H9 (cell line): ENCODE measurements at regions not wholly inside any gene's neighbourhood (a gene's known extent, or its start where the extent isn't known, plus 50 kb on each side); places are given as distances from the start of the nearest gene placed in this dataset.

ENCODE experiments used
- DNase-seq: peaks from one replicate; pipeline ENCODE4 v3.0.0-alpha.2; 2017
- H2AFZ ChIP-seq: one replicate; pipeline ENCODE4 v1.6.1; 2013; ENCODE audit warnings: mild to moderate bottlenecking, low read length, control low read depth, moderate library complexity
- H2AK5ac ChIP-seq: 2 replicates; pipeline ENCODE4 v1.6.1; 2013; ENCODE audit warnings: low read length, control low read depth, mixed read lengths; ENCODE audit not compliant: insufficient read length
- H2BK120ac ChIP-seq: one replicate; pipeline ENCODE4 v1.6.1; 2013; ENCODE audit warnings: low read depth, mild to moderate bottlenecking, low read length, control low read depth, inconsistent platforms; ENCODE audit not compliant: poor library complexity, severe bottlenecking
- H2BK12ac ChIP-seq: 2 replicates; pipeline ENCODE4 v1.6.1; 2013; ENCODE audit warnings: low read length, control low read depth, mixed read lengths, low read depth; ENCODE audit not compliant: insufficient read length
- H2BK15ac ChIP-seq: 2 replicates; pipeline ENCODE4 v1.6.1; 2013; ENCODE audit warnings: low read depth, low read length, control low read depth
- H2BK20ac ChIP-seq: one replicate; pipeline ENCODE4 v1.6.1; 2013; ENCODE audit warnings: low read depth, mild to moderate bottlenecking, low read length, control low read depth, inconsistent platforms; ENCODE audit not compliant: poor library complexity, severe bottlenecking
- H2BK5ac ChIP-seq: 2 replicates; pipeline ENCODE4 v1.6.1; 2013; ENCODE audit warnings: low read length, control low read depth, mixed read lengths; ENCODE audit not compliant: insufficient read length
- H3K14ac ChIP-seq: 2 replicates; pipeline ENCODE4 v1.6.1; 2013; ENCODE audit warnings: low read length, control low read depth; ENCODE audit not compliant: insufficient read depth
- H3K18ac ChIP-seq: 2 replicates; pipeline ENCODE4 v1.6.1; 2013; ENCODE audit warnings: low read depth, mild to moderate bottlenecking, mixed read lengths, low read length, control low read depth; ENCODE audit not compliant: insufficient read length
- H3K23ac ChIP-seq: 2 replicates; pipeline ENCODE4 v1.6.1; 2013; ENCODE audit warnings: low read length, control low read depth, mixed read lengths, low read depth; ENCODE audit not compliant: insufficient read length
- H3K23me2 ChIP-seq: 2 replicates; pipeline ENCODE4 v1.6.1; 2013; ENCODE audit warnings: low read depth, mild to moderate bottlenecking, mixed read lengths, low read length, control low read depth; ENCODE audit not compliant: insufficient read length, poor library complexity, severe bottlenecking
- H3K27ac ChIP-seq: 2 replicates; pipeline ENCODE4 v1.5.1; 2013; ENCODE audit warnings: low read length, control low read depth, mixed read lengths, low read depth; ENCODE audit not compliant: insufficient read length
- H3K27me3 ChIP-seq: 2 replicates; pipeline ENCODE4 v1.6.1; 2013; ENCODE audit warnings: low read length, control low read depth, inconsistent platforms; ENCODE audit not compliant: insufficient read depth
- H3K4ac ChIP-seq: 2 replicates; pipeline ENCODE4 v1.6.1; 2013; ENCODE audit warnings: low read depth, mild to moderate bottlenecking, control low read depth, inconsistent platforms, low read length, moderate library complexity
- H3K4me1 ChIP-seq: 2 replicates; pipeline ENCODE4 v1.6.1; 2013; ENCODE audit warnings: low read length, control low read depth, inconsistent platforms; ENCODE audit not compliant: insufficient read depth
- H3K4me2 ChIP-seq: 2 replicates; pipeline ENCODE4 v1.6.1; 2013; ENCODE audit warnings: low read length, control low read depth, mixed read lengths; ENCODE audit not compliant: insufficient read length, insufficient read depth
- H3K56ac ChIP-seq: 2 replicates; pipeline ENCODE4 v1.6.1; 2013; ENCODE audit warnings: low read depth, mild to moderate bottlenecking, mixed read lengths, low read length, control low read depth; ENCODE audit not compliant: insufficient read length
- H3K79me1 ChIP-seq: 2 replicates; pipeline ENCODE4 v1.6.1; 2013; ENCODE audit warnings: low read depth, mild to moderate bottlenecking, moderate library complexity, low read length, control low read depth, inconsistent platforms; ENCODE audit not compliant: insufficient read depth, poor library complexity, severe bottlenecking
- H3K79me2 ChIP-seq: 2 replicates; pipeline ENCODE4 v1.6.1; 2013; ENCODE audit warnings: low read length, control low read depth, inconsistent platforms; ENCODE audit not compliant: insufficient read depth
- H3K9ac ChIP-seq: 2 replicates; pipeline ENCODE4 v1.6.1; 2013; ENCODE audit warnings: low read length, control low read depth, mixed read lengths; ENCODE audit not compliant: insufficient read length; ENCODE audit errors: extremely low read depth
- H3K9me3 ChIP-seq: one replicate; pipeline ENCODE4 v1.6.1; 2013; ENCODE audit warnings: low read depth, low read length, inconsistent platforms; ENCODE audit not compliant: control insufficient read depth
- H3T11ph ChIP-seq: one replicate; pipeline ENCODE4 v1.6.1; 2013; ENCODE audit warnings: mild to moderate bottlenecking, low read length, control low read depth, inconsistent platforms
- H4K20me1 ChIP-seq: one replicate; pipeline ENCODE4 v1.6.1; 2013; ENCODE audit not compliant: control insufficient read depth, insufficient read length, insufficient read depth
- H4K5ac ChIP-seq: 2 replicates; pipeline ENCODE4 v1.6.1; 2013; ENCODE audit warnings: low read depth, mild to moderate bottlenecking, mixed read lengths, low read length, control low read depth; ENCODE audit not compliant: insufficient read length
- H4K8ac ChIP-seq: replicated peaks from 2 replicates; pipeline ENCODE4 v1.6.1; 2013; ENCODE audit warnings: low read length, control low read depth, mixed read lengths, low read depth; ENCODE audit not compliant: insufficient read length
- H4K91ac ChIP-seq: 2 replicates; pipeline ENCODE4 v1.6.1; 2013; ENCODE audit warnings: low read depth, mild to moderate bottlenecking, moderate library complexity, mixed read lengths, low read length, control low read depth; ENCODE audit not compliant: insufficient read length
- H3K27ac Mint-ChIP-seq, 3 experiments: 2 replicates in 2 of 3; 3 replicates in 1 of 3; pipeline ENCODE4 v1.8.0; 2020 to 2021; ENCODE audit warnings: mixed read lengths in 3 of 3, mild to moderate bottlenecking in 1 of 3, moderate library complexity in 1 of 3
- H3K27me3 Mint-ChIP-seq: 2 replicates; pipeline ENCODE4 v1.8.0; 2021; ENCODE audit warnings: low read depth, mild to moderate bottlenecking, moderate library complexity, mixed read lengths
- H3K36me3 Mint-ChIP-seq, 3 experiments: 2 replicates in 2 of 3; 3 replicates in 1 of 3; pipeline ENCODE4 v1.8.0; 2020 to 2021; ENCODE audit warnings: low read depth in 3 of 3, mixed read lengths in 3 of 3; ENCODE audit not compliant: insufficient read depth in 1 of 3
- H3K4me1 Mint-ChIP-seq, 2 experiments: 2 replicates each; pipeline ENCODE4 v1.8.0; 2020; ENCODE audit warnings: mixed read lengths in 2 of 2
- H3K4me3 Mint-ChIP-seq, 2 experiments: 2 replicates in 1 of 2; 3 replicates in 1 of 2; pipeline ENCODE4 v1.8.0; 2020 to 2021; ENCODE audit warnings: mild to moderate bottlenecking in 2 of 2, mixed read lengths in 2 of 2, moderate library complexity in 1 of 2
- H3K9me3 Mint-ChIP-seq, 2 experiments: 2 replicates in 1 of 2; 3 replicates in 1 of 2; pipeline ENCODE4 v1.8.0; 2020; ENCODE audit warnings: mild to moderate bottlenecking in 2 of 2, mixed read lengths in 2 of 2, moderate library complexity in 1 of 2
- CTCF ChIP-seq: fragments of 200-600 bp; sonication (generic); conservative IDR thresholded peaks from 3 replicates; pipeline ENCODE4 v1.8.0; 2021; ENCODE audit warnings: antibody characterized with exemption, mild to moderate bottlenecking
- WGBS: extraction: QIAGEN DNeasy Blood & Tissue Kit; methylation state at CpG from one replicate; pipeline ENCODE4 v1.1.7; 2013; ENCODE audit warnings: missing lambda C conversion rate, low lambda C conversion rate, mixed read lengths; ENCODE audit not compliant: insufficient read length; ENCODE audit errors: extremely low coverage; 5-methylcytosine and 5-hydroxymethylcytosine counted together

GRCh38 chr2:238685713-238686112, 162.2 kb upstream of the TWIST2 start:
- no peaks in the 10 kb centered on the region for H3K23me2 ChIP-seq
- TF ChIP-seq CTCF, result peak; percentile 67
- no peak overlapping the region for H2BK5ac ChIP-seq
- Mint-ChIP-seq H3K4me1 (no peaks in the 10 kb centered on the region; a peak in 2 of 4 replicates), H3K36me3 (no peaks in the 10 kb centered on the region), H3K27me3 (peaks cover 12% of the 10 kb centered on the region), H3K9me3 (no peaks in the 10 kb centered on the region), H3K4me3 (no peak overlapping the region), H3K27ac (no peak overlapping the region)
- no peaks in the 10 kb centered on the region for H3K27me3 ChIP-seq
- H3K9ac ChIP-seq, result no peak overlapping the region
- no peaks in the 10 kb centered on the region for H3K9me3 ChIP-seq
- H4K5ac ChIP-seq, result no peak overlapping the region
- H4K20me1 ChIP-seq, result no peaks in the 10 kb centered on the region
- no peak overlapping the region for H3K4me2 ChIP-seq
- H3K23ac ChIP-seq, result no peak overlapping the region
- H4K91ac ChIP-seq, result no peak overlapping the region
- no peak overlapping the region for H3K4ac ChIP-seq
- H2BK20ac ChIP-seq, result no peak overlapping the region
- H4K8ac ChIP-seq, result no peak overlapping the region
- H3T11ph ChIP-seq, result no peak overlapping the region
- H3K14ac ChIP-seq, result no peak overlapping the region
- no peak overlapping the region for H2AFZ ChIP-seq
- no peak overlapping the region for H3K27ac ChIP-seq
- WGBS, result no CpG with 5 or more reads among the region's 2 CpGs
- no peak overlapping the region for H2BK120ac ChIP-seq
- H3K4me1 ChIP-seq, result no peaks in the 10 kb centered on the region
- H3K56ac ChIP-seq, result no peak overlapping the region
- H2AK5ac ChIP-seq, result no peak overlapping the region
- no peak overlapping the region for H3K18ac ChIP-seq
- no peaks in the 10 kb centered on the region for H3K79me1 ChIP-seq
- no peak overlapping the region for H2BK15ac ChIP-seq
- no peak overlapping the region for H2BK12ac ChIP-seq
- DNase-seq, result no peak
- H3K79me2 ChIP-seq, result no peaks in the 10 kb centered on the region
